ENCODE measurements at regions not wholly inside any gene's neighbourhood (a gene's known extent, or its start where the extent isn't known, plus 50 kb on each side); places are given as distances from the start of the nearest gene placed in this dataset.
A peak's percentile ranks its signal among the peaks of the same experiment; 100 is the strongest.

- no TSS peak for BruUV-seq (replicated peaks)
- Histone ChIP-seq H3K27me3 (ENCODE audit: control insufficient read depth, insufficient read depth, low read length) (peaks cover 5% of the 10 kb centered on the region; the same call in 1 of the 2 replicates), H3K9me3 (ENCODE audit: control insufficient read depth, insufficient read depth, low read depth, low read length) (no peaks in the 10 kb centered on the region), H3K27ac (ENCODE audit: low read length) (no peak overlapping the region), H3K36me3 (ENCODE audit: control insufficient read depth, insufficient read depth, low read length) (no peaks in the 10 kb centered on the region), H3K4me1 (ENCODE audit: control insufficient read depth, insufficient read depth, low read length) (peaks cover 18% of the 10 kb centered on the region; the same call in 1 of the 2 replicates), H3K4me3 (ENCODE audit: low read depth in 2 of 2, low read length in 2 of 2) (peak overlapping the region in 1 of 2 experiments; percentile 39; a peak in 2 of 4 replicates)
- intact Hi-C loops (cut with micrococcal nuclease; ENCODE audit: unreplicated experiment) (no loop called here), in situ Hi-C loops (cut with HindIII; ENCODE audit: low pct_unique_long_range_greater_than_20kb, low sequenced_read_pairs) (no loop called here)
- ATAC-seq, result peak; percentile 94
- ChIA-PET CTCF (interaction anchor here (0.7 kb wide), 1 partner anchor 303 kb away, joined by 3 read pairs; no protein-coding TSS in a partner anchor), POLR2A (interaction anchor here (0.7 kb wide), 1 partner anchor 166 kb away, joined by 7 read pairs; no protein-coding TSS in a partner anchor)
- no peak for TF ChIP-seq SIN3A (IDR thresholded peaks at IDR 0.05; ENCODE audit: borderline replicate concordance, insufficient read depth, low read depth, low read length)
- TF ChIP-seq REST (IDR thresholded peaks at IDR 0.05; ENCODE audit: insufficient read depth in 1 of 2, low read depth in 2 of 2, low read length in 1 of 2), result no peak
- TF ChIP-seq TCF7L2 (IDR thresholded peaks at IDR 0.05; ENCODE audit: low read depth, low read length), result peak; percentile 93
- no peak for TF ChIP-seq CTCF (IDR thresholded peaks at IDR 0.05)
- TF ChIP-seq POLR2AphosphoS5 (IDR thresholded peaks at IDR 0.05; ENCODE audit: low read depth, low read length), result peak; percentile 75; the same call in 1 of the 2 replicates
- DNase-seq (ENCODE audit: low read depth, low spot score), result peak; percentile 43
Observed at GRCh38 chr4:26022346-26023202, 108.6 kb downstream of the SMIM20 start.

- DNase-seq (ENCODE audit: low read depth, low spot score), result no peak
- Histone ChIP-seq H3K27me3 (ENCODE audit: control insufficient read depth, insufficient read depth, low read length) (peaks cover 5% of the 10 kb centered on the region; the same call in 1 of the 2 replicates), H3K36me3 (ENCODE audit: control insufficient read depth, insufficient read depth, low read length) (no peaks in the 10 kb centered on the region), H3K9me3 (ENCODE audit: control insufficient read depth, insufficient read depth, low read depth, low read length) (no peaks in the 10 kb centered on the region), H3K4me1 (ENCODE audit: control insufficient read depth, insufficient read depth, low read length) (peaks cover 18% of the 10 kb centered on the region; the same call in 1 of the 2 replicates), H3K27ac (ENCODE audit: low read length) (no peak overlapping the region), H3K4me3 (ENCODE audit: low read depth in 2 of 2, low read length in 2 of 2) (peak overlapping the region in 1 of 2 experiments; percentile 39; a peak in 2 of 4 replicates)
- CTCF ChIA-PET, result interaction anchor here (0.7 kb wide), 1 partner anchor 302 kb away, joined by 3 read pairs; no protein-coding TSS in a partner anchor
- no TSS peak for BruUV-seq (replicated peaks)
- no peak for ATAC-seq
- intact Hi-C loops (cut with micrococcal nuclease; ENCODE audit: unreplicated experiment), result no loop called here
- POLR2A ChIA-PET, result no interaction called here
- TF ChIP-seq TCF7L2 (IDR thresholded peaks at IDR 0.05; ENCODE audit: low read depth, low read length) (no peak), SIN3A (IDR thresholded peaks at IDR 0.05; ENCODE audit: borderline replicate concordance, insufficient read depth, low read depth, low read length) (no peak), POLR2AphosphoS5 (IDR thresholded peaks at IDR 0.05; ENCODE audit: low read depth, low read length) (no peak), REST (IDR thresholded peaks at IDR 0.05; ENCODE audit: insufficient read depth in 1 of 2, low read depth in 2 of 2, low read length in 1 of 2) (no peak), CTCF (IDR thresholded peaks at IDR 0.05) (no peak)
- in situ Hi-C loops (cut with HindIII; ENCODE audit: low pct_unique_long_range_greater_than_20kb, low sequenced_read_pairs), result no loop called here
Observed at GRCh38 chr4:26023203-26023972, 109.4 kb downstream of the SMIM20 start.

Measured in Panc1 (cell line).